ENCODE measurements at regions not wholly inside any gene's neighbourhood (a gene's known extent, or its start where the extent isn't known, plus 50 kb on each side); places are given as distances from the start of the nearest gene placed in this dataset.

DNA sequence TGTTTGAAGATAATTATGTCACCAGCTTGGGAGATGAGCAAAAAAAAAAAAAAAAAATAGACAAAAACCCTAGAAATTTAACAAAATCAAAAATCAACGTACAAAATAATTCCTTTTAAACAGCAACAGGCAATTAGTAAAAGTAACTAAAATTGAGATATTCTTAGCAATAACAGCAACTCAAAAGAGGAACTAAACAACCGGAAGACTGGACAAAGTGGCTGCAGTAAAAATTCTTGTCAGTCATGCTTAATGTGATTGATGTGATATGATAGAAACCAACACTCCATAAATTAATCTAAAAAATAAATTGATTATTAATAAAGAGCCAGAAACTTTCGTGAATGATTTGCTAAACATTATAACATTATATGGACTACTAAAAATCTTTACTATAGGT lies 1534.6 kb upstream of the AGA start:
- TF ChIP-seq, protein P1, sequence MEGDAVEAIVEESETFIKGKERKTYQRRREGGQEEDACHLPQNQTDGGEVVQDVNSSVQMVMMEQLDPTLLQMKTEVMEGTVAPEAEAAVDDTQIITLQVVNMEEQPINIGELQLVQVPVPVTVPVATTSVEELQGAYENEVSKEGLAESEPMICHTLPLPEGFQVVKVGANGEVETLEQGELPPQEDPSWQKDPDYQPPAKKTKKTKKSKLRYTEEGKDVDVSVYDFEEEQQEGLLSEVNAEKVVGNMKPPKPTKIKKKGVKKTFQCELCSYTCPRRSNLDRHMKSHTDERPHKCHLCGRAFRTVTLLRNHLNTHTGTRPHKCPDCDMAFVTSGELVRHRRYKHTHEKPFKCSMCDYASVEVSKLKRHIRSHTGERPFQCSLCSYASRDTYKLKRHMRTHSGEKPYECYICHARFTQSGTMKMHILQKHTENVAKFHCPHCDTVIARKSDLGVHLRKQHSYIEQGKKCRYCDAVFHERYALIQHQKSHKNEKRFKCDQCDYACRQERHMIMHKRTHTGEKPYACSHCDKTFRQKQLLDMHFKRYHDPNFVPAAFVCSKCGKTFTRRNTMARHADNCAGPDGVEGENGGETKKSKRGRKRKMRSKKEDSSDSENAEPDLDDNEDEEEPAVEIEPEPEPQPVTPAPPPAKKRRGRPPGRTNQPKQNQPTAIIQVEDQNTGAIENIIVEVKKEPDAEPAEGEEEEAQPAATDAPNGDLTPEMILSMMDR (IDR thresholded peaks at IDR 0.05): no peak
- TF ChIP-seq POLR2A (IDR thresholded peaks at IDR 0.05): no peak
